Psoas muscle (tissue), 7 donors: ENCODE measurements at regions not wholly inside any gene's neighbourhood (a gene's known extent, or its start where the extent isn't known, plus 50 kb on each side); places are given as distances from the start of the nearest gene placed in this dataset.

Experiments used
- ATAC-seq, 4 donors: fragments of 200-7000 bp; cut with Tn5 transposase; one replicate each; pipeline ENCODE4 v1.9.1; 2020; ENCODE audit warnings: moderate library complexity in 3 of 4, mild to moderate bottlenecking in 2 of 4
- DNase-seq, 2 donors: peaks; one replicate each; pipeline ENCODE4 v3.0.0-alpha.2; 2020
- H3K27ac ChIP-seq: fragments of 200-600 bp; one replicate; pipeline ENCODE4 v1.8.0; 2022
- H3K27me3 ChIP-seq, 3 donors: fragments of 200-600 bp in 1 of 3; one replicate each; pipeline versions ENCODE4 v1.6.1 to v1.8.0; 2013 to 2022; ENCODE audit warnings: low read length in 2 of 3, mild to moderate bottlenecking in 2 of 3, moderate library complexity in 1 of 3; ENCODE audit not compliant: insufficient read depth in 3 of 3
- H3K36me3 ChIP-seq, 2 donors: fragments of 200-600 bp in 1 of 2; one replicate each; pipeline versions ENCODE4 v1.6.1 to v1.8.0; 2013 to 2022; ENCODE audit warnings: low read depth in 1 of 2, mild to moderate bottlenecking in 1 of 2, moderate library complexity in 1 of 2; ENCODE audit not compliant: insufficient read depth in 1 of 2
- H3K4me1 ChIP-seq: fragments of 200-600 bp; one replicate; pipeline ENCODE4 v1.8.0; 2022
- H3K4me3 ChIP-seq: fragments of 200-600 bp; one replicate; pipeline ENCODE4 v1.8.0; 2022; ENCODE audit warnings: mild to moderate bottlenecking
- H3K9me3 ChIP-seq: fragments of 200-600 bp; one replicate; pipeline ENCODE4 v1.8.0; 2022
- WGBS, 3 donors: extraction: QIAGEN DNeasy Blood & Tissue Kit; methylation state at CpG; one replicate each; pipeline versions ENCODE4 v1.1.6 to v1.1.7; 2013; 5-methylcytosine and 5-hydroxymethylcytosine counted together
- intact Hi-C, 2 donors: fragments of 100-400 bp; cut with DNase I; formaldehyde crosslinking; loops; one replicate each; pipeline versions ENCODE4 v1.11.0 to v1.14.2; 2022
- TF ChIP-seq, protein P1 (sequence below): fragments of 200-600 bp; IDR thresholded peaks from one replicate; pipeline ENCODE4 v1.8.0; 2022; ENCODE audit warnings: antibody characterized with exemption
- donor health status: healthy with polysubstance abuse.
- donor health status: DM: no; HTN: no; CAD: no; lungs with moderate emphysema.
- donor health status: Bipolar disorder and iron deficiency.
- donor health status: healthy.
- donor health status: DM: yes; HTN: yes; CAD: no.
- donor health status: DM: no; HTN: no; CAD: no.
- donor health status: DM: yes; HTN: yes; CAD: no.

DNA sequence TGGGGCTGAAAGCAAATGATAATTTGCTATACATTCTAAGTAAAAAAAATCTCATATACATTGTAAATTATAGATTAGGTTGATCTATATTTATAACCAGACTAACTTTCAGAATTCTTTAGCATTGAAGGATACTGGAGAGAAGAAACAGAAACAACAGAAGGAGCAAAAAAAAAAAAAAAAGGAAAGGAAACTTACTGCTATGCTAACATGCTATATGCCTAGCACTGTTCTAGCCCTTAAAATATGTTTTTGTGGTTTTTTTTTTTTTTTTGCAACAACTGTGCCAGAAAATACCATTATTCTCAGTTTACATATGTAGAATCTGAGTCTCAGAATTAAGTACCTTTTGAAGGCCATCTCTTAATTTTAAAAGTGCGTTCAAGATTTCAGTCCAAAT is 204.9 kb upstream of the MC4R start:
- no peaks in the 10 kb centered on the region for H3K27me3 ChIP-seq
- DNase-seq (no peak), ATAC-seq (no peak)
- intact Hi-C loops = no loop called here
- TF ChIP-seq, protein P1, sequence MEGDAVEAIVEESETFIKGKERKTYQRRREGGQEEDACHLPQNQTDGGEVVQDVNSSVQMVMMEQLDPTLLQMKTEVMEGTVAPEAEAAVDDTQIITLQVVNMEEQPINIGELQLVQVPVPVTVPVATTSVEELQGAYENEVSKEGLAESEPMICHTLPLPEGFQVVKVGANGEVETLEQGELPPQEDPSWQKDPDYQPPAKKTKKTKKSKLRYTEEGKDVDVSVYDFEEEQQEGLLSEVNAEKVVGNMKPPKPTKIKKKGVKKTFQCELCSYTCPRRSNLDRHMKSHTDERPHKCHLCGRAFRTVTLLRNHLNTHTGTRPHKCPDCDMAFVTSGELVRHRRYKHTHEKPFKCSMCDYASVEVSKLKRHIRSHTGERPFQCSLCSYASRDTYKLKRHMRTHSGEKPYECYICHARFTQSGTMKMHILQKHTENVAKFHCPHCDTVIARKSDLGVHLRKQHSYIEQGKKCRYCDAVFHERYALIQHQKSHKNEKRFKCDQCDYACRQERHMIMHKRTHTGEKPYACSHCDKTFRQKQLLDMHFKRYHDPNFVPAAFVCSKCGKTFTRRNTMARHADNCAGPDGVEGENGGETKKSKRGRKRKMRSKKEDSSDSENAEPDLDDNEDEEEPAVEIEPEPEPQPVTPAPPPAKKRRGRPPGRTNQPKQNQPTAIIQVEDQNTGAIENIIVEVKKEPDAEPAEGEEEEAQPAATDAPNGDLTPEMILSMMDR = no peak
- H3K36me3 ChIP-seq = no peaks in the 10 kb centered on the region
- H3K4me1 ChIP-seq = no peaks in the 10 kb centered on the region
- no peaks in the 10 kb centered on the region for H3K9me3 ChIP-seq
- 88 to 94% (median 91%) methylated on average over 1 of the region's 1 CpG for WGBS, 3 donors
- no peak overlapping the region for H3K4me3 ChIP-seq
- no peak overlapping the region for H3K27ac ChIP-seq

DNA sequence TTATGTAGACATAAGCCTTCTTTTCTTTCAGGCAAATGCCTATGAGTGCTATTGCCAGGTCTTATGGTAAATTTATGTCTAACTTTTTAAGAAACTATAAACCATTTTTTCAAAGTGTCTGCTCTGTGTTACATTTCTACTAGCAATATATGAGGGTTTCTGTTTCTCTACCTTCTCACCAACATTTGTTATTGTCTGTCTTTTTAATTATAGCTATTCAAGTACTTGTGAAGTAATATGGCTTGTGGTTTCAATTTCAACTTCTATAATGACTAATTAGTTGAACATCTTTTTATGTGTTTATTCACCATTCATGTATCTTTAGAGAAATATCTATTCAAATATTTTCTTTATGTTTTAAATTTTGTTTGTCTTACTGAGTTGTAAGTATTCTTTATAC is 213.1 kb upstream of the MC4R start:
- Histone ChIP-seq H3K27ac (no peak overlapping the region), H3K9me3 (no peaks in the 10 kb centered on the region), H3K4me3 (no peak overlapping the region), H3K4me1 (no peaks in the 10 kb centered on the region), H3K27me3 (no peaks in the 10 kb centered on the region), H3K36me3 (no peaks in the 10 kb centered on the region)
- intact Hi-C loops = no loop called here
- TF ChIP-seq, protein P1 = no peak
- ATAC-seq (no peak), DNase-seq (no peak)

DNA sequence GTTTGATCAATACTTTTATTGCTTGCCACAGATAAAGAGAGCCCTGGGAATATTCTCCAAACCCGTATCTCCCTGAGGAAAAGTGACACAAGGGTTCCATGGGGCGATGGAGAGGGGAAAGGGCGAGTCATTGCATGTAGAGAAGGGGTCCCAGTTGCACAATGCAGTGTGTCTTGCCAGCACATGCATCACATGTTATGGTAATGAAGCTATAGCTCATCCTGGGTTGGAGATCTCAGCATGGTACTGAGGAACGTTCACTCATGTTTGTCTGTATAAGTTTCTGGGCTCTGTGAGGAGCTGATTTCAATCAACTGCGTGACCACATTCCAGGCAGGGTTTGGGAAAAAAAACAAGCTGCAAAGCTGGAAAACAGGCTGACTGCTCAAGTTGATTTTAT is 220.7 kb upstream of the MC4R start:
- TF ChIP-seq, protein P1 = no peak
- Histone ChIP-seq H3K27ac (no peak overlapping the region), H3K4me1 (no peaks in the 10 kb centered on the region), H3K4me3 (no peak overlapping the region), H3K9me3 (no peaks in the 10 kb centered on the region), H3K36me3 (no peaks in the 10 kb centered on the region), H3K27me3 (no peaks in the 10 kb centered on the region)
- ATAC-seq = no peak
- no peak for DNase-seq
- 52 to 60% (median 57%) methylated on average over 5 of the region's 5 CpGs for WGBS, 3 donors
- intact Hi-C loops = no loop called here

DNA sequence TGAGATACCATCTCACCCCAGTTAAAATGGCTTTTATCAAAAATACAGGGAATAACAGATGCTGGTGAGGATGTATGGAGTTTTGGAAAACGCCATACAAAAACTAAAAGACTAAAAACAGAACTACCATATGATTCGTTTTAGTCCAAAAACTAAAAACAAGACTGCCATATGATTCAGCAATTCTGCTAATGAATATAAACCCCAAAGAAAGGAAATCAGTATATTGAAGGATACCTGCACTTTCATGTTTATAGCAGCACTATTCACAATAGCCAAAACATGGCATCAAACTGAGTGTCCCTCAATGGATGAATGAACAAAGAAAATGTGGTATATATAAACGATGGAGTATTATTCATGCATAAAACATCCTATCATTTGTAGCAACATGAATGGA is 224.4 kb upstream of the MC4R start:
- intact Hi-C loops = no loop called here

DNA sequence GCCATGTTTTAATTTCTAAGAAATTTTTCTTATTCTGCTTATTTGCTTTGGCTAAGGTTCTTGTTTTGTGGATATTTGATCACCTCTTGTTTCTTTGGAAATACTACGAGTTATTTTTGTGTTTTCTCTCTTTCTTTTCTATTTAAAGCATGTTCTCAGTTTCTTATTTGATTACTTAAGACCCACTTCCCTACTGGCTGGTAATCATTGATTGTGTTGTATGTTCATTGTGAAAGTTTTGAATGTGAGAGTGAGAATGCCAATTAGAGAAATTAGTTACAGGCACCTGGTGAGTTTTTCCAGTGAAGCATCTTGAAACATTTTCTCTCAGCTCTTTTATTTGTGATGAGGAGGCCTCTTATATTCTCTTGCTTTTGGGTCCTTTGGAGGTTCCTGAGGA is 226.7 kb upstream of the MC4R start:
- Histone ChIP-seq H3K4me1 (no peaks in the 10 kb centered on the region), H3K4me3 (no peak overlapping the region), H3K36me3 (no peaks in the 10 kb centered on the region), H3K27ac (no peak overlapping the region), H3K9me3 (no peaks in the 10 kb centered on the region), H3K27me3 (no peaks in the 10 kb centered on the region)
- intact Hi-C loops = no loop called here
- WGBS, 3 donors = 61% methylated on average over 1 of the region's 1 CpG
- DNase-seq (no peak), ATAC-seq (no peak)
- TF ChIP-seq, protein P1 = no peak

More for the DNA sequence above, 224.4 kb upstream of the MC4R start:
- TF ChIP-seq, protein P1 = no peak
- Histone ChIP-seq H3K27ac (no peak overlapping the region), H3K27me3 (no peaks in the 10 kb centered on the region), H3K36me3 (no peaks in the 10 kb centered on the region), H3K4me1 (no peaks in the 10 kb centered on the region), H3K4me3 (no peak overlapping the region), H3K9me3 (no peaks in the 10 kb centered on the region)
- ATAC-seq (no peak), DNase-seq (no peak)
- WGBS, 3 donors = 78 to 88% (median 79%) methylated on average over 3 of the region's 3 CpGs
